ENCODE measurements at regions not wholly inside any gene's neighbourhood (a gene's known extent, or its start where the extent isn't known, plus 50 kb on each side); places are given as distances from the start of the nearest gene placed in this dataset.

- no peak for TF ChIP-seq YY1 (IDR thresholded peaks at IDR 0.05; ENCODE audit: low read depth)
- no peak for TF ChIP-seq REST (IDR thresholded peaks at IDR 0.05; ENCODE audit: low read depth)
- no peak for TF ChIP-seq FOXM1 (IDR thresholded peaks at IDR 0.05; ENCODE audit: borderline replicate concordance, low read depth)
- no peak for TF ChIP-seq TAF1 (IDR thresholded peaks at IDR 0.05; ENCODE audit: low read depth)
- no peak for TF ChIP-seq CREB1 (IDR thresholded peaks at IDR 0.05; ENCODE audit: low read depth)
- no peak for TF ChIP-seq TEAD4 (IDR thresholded peaks at IDR 0.05)
- no peak for TF ChIP-seq EGR1 (IDR thresholded peaks at IDR 0.05)
- no peak for TF ChIP-seq CEBPB (IDR thresholded peaks at IDR 0.05)
- TF ChIP-seq, protein P1, sequence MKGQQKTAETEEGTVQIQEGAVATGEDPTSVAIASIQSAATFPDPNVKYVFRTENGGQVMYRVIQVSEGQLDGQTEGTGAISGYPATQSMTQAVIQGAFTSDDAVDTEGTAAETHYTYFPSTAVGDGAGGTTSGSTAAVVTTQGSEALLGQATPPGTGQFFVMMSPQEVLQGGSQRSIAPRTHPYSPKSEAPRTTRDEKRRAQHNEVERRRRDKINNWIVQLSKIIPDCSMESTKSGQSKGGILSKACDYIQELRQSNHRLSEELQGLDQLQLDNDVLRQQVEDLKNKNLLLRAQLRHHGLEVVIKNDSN (IDR thresholded peaks at IDR 0.05), result no peak
- no peak for TF ChIP-seq MAX (IDR thresholded peaks at IDR 0.05)
- TF ChIP-seq NFIC (IDR thresholded peaks at IDR 0.05), result no peak
- TF ChIP-seq EP300 (IDR thresholded peaks at IDR 0.05; ENCODE audit: borderline replicate concordance), result no peak
- TF ChIP-seq TCF12 (IDR thresholded peaks at IDR 0.05; ENCODE audit: low read depth), result no peak
- no peak for TF ChIP-seq RAD21 (IDR thresholded peaks at IDR 0.05; ENCODE audit: low read depth)
- no peak for TF ChIP-seq ZBTB7A (IDR thresholded peaks at IDR 0.05; ENCODE audit: low read depth)
Observed at GRCh38 chr6:48311301-48311700, 200.3 kb upstream of the PTCHD4 start.

- TF ChIP-seq TCF12 (IDR thresholded peaks at IDR 0.05; ENCODE audit: low read depth) (no peak), TAF1 (IDR thresholded peaks at IDR 0.05; ENCODE audit: low read depth) (no peak), CEBPB (IDR thresholded peaks at IDR 0.05) (no peak), EP300 (IDR thresholded peaks at IDR 0.05; ENCODE audit: borderline replicate concordance) (no peak), YY1 (IDR thresholded peaks at IDR 0.05; ENCODE audit: low read depth) (no peak), RAD21 (IDR thresholded peaks at IDR 0.05; ENCODE audit: low read depth) (no peak), REST (IDR thresholded peaks at IDR 0.05; ENCODE audit: low read depth) (no peak), MAX (IDR thresholded peaks at IDR 0.05) (no peak), ZBTB7A (IDR thresholded peaks at IDR 0.05; ENCODE audit: low read depth) (no peak)
Observed at GRCh38 chr6:48307573-48307972, 196.6 kb upstream of the PTCHD4 start.

GRCh38 chr6:48290595-48290994 lies 179.6 kb upstream of the PTCHD4 start:
- TF ChIP-seq TEAD4 (IDR thresholded peaks at IDR 0.05) (no peak), YY1 (IDR thresholded peaks at IDR 0.05; ENCODE audit: low read depth) (no peak), FOXM1 (IDR thresholded peaks at IDR 0.05; ENCODE audit: borderline replicate concordance, low read depth) (no peak), ZBTB7A (IDR thresholded peaks at IDR 0.05; ENCODE audit: low read depth) (no peak), EP300 (IDR thresholded peaks at IDR 0.05; ENCODE audit: borderline replicate concordance) (no peak), CREB1 (IDR thresholded peaks at IDR 0.05; ENCODE audit: low read depth) (no peak), RAD21 (IDR thresholded peaks at IDR 0.05; ENCODE audit: low read depth) (no peak), MAX (IDR thresholded peaks at IDR 0.05) (no peak), CEBPB (IDR thresholded peaks at IDR 0.05) (no peak)
- TF ChIP-seq, protein P1 (IDR thresholded peaks at IDR 0.05), result no peak

GRCh38 chr6:48289841-48290240 lies 178.8 kb upstream of the PTCHD4 start:
- no peak for TF ChIP-seq TEAD4 (IDR thresholded peaks at IDR 0.05)
- TF ChIP-seq EGR1 (IDR thresholded peaks at IDR 0.05), result no peak
- TF ChIP-seq NFIC (IDR thresholded peaks at IDR 0.05), result no peak

DNA sequence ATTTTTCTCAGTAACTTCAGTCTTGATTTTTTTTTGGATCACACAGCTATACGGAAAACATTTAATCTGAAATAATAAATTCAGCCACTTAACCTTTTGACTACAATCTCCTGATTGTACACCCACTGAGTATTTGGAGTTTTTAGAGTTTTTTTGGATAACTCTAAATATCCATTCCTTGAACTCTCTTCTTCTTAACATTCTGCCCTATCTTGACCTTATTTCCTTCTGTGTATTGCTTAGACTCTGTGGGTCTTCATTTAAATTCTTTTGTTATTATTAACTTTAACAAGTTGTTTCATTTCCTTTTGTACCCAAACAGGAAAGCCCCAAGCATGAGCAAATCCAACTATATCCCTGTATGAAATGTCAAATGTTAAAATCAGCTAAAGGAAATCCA lies 170.2 kb upstream of the PTCHD4 start:
- TF ChIP-seq CREB1 (IDR thresholded peaks at IDR 0.05; ENCODE audit: low read depth), result no peak
- no peak for TF ChIP-seq EGR1 (IDR thresholded peaks at IDR 0.05)
- no peak for TF ChIP-seq EP300 (IDR thresholded peaks at IDR 0.05; ENCODE audit: borderline replicate concordance)
- TF ChIP-seq CEBPB (IDR thresholded peaks at IDR 0.05), result no peak
- no peak for TF ChIP-seq TAF1 (IDR thresholded peaks at IDR 0.05; ENCODE audit: low read depth)
- no peak for TF ChIP-seq FOXM1 (IDR thresholded peaks at IDR 0.05; ENCODE audit: borderline replicate concordance, low read depth)
- TF ChIP-seq RAD21 (IDR thresholded peaks at IDR 0.05; ENCODE audit: low read depth), result no peak
- TF ChIP-seq YY1 (IDR thresholded peaks at IDR 0.05; ENCODE audit: low read depth), result no peak
- TF ChIP-seq, protein P1 (IDR thresholded peaks at IDR 0.05), result no peak
- no peak for TF ChIP-seq ZBTB7A (IDR thresholded peaks at IDR 0.05; ENCODE audit: low read depth)
- no peak for TF ChIP-seq REST (IDR thresholded peaks at IDR 0.05; ENCODE audit: low read depth)
- no peak for TF ChIP-seq NFIC (IDR thresholded peaks at IDR 0.05)
- no peak for TF ChIP-seq TCF12 (IDR thresholded peaks at IDR 0.05; ENCODE audit: low read depth)
- TF ChIP-seq MAX (IDR thresholded peaks at IDR 0.05), result no peak
- no peak for TF ChIP-seq TEAD4 (IDR thresholded peaks at IDR 0.05)

Data from Ishikawa (cell line).